ENCODE measurements at regions not wholly inside any gene's neighbourhood (a gene's known extent, or its start where the extent isn't known, plus 50 kb on each side); places are given as distances from the start of the nearest gene placed in this dataset.

DNA sequence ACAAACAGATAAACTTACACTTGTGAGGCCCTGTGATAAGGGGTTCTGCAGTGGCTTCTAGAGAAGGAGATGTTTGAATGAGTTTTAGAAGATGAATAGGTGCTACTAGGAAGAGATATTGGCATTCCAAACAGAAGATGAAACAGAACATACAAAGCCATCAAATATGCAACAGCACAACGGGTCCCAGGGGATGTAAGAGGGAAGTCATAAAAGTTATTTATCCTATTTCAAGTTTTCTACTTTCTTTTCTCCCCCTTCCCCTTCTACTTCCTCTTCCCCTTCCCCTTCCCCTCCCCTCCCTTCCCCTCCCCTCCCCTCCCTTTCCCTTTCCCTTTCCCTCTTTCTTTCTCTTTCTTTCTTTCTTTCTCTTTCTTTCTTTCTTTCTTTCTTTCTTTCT is 94.9 kb upstream of the CADM1 start:
- DNase-seq (ENCODE audit: low read depth), result no peak

DNA sequence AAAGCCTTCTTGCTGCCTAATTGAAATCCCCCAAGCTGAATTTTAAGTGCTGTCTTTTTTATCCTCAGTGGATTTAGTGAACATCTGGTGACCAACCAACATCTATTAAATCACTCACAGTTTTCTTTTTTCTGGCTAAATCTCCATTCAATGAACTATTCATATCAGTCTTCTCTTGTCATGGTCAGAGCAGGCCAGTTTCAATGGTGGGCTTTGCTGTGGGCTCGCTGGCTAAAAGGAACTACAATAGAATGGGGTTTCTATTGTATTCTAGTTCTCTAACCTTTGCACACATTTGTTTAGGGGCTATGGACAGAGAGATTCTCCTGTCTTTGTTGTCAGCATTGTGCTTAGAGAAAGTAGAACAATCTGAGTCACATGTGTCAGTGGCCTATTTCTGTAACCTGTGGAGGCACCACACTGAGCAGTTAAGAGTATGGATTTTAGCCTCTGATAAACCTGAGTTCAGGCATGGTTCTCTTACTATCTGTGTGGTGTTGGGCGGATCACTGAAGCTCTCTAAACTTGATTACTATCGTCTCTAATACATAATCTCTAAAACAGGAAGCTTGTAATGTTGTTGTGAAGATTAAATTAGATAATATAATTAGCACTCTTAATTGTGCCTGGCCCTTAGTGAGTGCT is 94.2 kb upstream of the CADM1 start:
- no peak for DNase-seq (ENCODE audit: low read depth)

DNA sequence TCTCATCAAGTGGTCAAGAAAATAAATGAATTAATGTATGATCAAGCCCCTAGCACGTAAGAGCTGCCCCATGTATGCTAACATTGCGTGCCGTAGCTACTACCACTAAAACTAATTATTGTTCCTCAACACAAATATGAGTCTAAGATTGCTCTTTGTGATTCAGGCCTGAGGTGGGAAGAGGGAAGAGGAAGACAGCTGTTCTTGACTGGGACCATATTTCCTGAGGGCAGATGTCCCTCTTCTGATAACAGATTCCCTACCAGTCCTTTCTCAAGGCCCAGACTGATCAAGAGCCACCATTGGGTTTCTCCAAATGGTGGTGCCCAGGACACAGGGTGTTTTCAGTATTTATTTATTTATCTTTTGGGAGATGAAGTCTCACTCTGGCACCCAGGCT is 87.2 kb upstream of the CADM1 start:
- no peak for DNase-seq (ENCODE audit: low read depth)

DNA sequence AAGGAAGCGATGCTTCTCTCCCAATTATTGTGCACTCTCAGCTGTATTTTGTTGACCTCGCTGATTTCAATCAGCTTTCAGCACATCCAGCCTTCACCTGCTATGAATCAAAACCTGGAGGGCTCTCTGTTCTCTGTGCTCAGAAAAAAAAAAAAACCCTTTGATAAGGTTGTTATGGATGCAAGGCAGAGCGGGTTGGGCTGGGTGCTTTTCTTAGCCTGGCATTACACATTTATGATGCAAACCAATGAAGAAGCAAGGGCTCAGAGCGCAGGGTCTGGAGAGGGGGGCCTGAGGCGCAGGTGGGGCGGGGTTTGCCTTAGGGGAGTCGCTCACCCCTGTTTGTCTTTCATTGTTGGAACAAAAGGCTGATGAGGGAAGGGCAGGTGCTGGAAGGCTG is 86.0 kb upstream of the CADM1 start:
- no peak for DNase-seq (ENCODE audit: low read depth)

DNA sequence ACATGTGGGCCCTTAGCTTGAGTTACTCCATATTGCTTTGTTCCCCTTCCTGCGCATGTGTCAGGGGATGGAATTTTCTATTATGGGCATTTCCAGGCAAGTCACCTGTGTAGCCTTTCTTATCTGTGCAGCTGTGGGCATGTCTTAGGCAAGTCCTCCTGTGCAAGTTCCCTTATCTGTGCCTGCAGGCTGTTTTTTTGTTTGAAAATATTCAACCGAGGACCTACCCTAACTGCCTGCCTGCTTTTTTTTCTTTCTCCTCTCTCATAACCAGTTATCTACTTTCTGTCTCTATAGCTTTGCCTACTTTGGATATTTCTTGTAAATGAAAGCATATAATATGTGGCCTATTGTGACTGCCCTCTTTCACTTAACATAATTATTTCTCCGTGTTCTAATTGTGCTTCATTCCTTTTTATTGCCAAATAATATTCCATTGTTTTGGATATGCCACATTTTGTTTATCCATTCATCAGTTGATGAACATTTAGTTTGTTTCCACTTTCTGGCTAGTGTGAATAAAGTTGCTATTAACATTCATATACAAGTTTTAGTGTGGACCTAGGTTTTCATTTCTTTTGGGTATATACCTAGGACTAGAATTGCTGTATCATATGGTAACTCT is 83.6 kb upstream of the CADM1 start:
- DNase-seq (ENCODE audit: low read depth), result no peak

DNA sequence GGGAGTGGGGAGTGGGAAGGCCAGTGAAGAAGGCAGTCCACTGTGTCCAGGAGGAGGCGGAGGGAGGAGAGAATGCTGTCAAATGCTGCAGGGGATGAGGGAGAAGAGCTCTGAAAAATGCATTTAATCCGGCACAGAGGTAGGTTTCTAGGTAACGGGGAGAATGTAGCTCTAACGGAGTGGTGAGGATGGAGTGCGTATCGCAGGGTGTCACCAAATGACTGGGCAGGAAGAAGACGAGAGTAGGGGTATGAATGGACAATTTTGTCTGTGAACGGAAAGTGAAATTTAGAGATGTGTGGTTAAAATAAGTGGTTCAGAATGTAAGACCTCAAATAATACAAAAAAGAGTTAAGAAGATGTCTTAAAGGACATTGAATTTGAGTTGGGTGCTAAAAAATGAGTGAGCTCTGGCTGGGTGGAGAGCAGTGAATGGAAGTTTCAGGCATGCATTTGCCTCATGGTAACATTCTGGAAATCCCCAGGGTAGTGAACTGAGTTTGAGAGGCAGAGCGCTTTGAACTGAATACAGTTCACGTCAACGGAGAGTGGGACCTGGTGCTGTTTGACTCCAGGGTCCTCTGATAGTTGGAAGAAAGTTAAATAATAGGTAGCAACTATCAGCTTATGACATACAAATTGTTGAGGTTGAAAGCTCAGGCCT is 81.3 kb upstream of the CADM1 start:
- no peak for DNase-seq (ENCODE audit: low read depth)

DNA sequence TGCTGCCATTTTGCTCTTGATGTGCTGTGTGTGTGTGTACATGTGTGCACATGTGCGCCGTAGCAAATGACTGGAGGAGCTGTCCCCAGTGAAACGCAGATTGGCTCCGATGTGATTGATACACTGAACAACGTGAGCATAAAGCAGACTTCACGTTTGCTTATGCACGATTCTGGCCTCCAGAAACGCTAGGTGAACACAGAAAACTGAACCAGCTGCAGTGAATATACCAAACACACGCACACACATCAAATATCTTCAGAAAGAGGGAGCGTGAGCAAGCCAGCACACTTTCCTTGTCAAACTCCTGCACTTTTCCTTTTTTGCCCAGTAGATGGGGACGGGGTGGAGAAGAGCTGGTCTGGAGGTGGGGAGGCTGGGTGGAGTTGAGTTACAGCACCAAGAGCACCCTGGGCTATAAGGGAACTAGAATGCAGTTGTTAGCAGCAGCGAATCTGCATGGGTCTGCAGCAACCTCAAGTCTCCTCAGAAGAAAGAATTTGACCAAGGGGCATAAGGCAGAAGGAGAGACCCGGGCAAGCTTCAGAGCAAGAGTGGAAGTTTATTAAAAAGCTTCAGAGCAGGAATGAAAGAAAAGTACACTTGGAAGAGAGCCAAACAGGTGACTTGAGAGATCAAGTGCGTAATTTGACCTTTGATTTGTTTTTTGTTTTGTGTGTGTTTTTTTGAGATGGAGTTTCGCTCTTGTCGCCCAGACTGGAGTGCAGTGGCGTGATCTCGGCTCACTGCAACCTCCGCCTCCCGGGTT is 77.8 kb upstream of the CADM1 start:
- no peak for DNase-seq (ENCODE audit: low read depth)

DNA sequence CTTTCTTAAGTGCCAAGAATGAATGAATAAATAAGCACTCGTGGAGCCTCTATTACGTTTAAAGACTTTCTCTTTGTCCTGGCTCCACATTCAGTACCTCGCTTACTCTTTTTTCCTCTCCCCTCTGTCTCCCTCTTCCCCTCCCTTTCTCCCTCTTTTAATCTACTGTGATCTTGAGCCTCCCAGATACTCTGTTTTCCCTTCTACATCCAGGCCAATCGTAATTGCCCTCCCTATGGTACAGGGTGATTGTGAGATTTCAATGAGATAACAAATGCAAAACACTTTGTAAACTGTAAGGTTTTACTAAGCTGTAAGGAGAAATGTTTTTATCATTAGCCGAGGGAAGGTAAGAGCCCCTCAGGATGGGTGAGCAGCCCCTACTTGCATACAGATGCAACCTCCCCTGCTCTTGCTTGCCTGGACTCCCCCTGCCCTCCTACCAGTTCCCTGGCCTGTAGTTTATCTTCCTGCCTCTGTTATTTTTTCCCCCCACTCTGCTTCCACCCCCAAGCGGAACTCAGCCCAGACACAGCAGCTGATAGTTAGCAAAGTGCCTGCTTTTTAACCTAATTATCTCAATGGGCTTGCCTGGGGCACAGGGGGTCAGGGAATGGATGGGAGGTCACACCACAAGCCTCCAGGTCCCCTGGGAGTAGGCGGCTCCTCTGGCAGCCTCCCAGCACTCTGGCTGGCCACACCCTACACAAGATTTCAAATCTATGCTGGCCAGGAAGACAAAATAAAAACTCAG is 76.9 kb upstream of the CADM1 start:
- DNase-seq (ENCODE audit: low read depth), result no peak

DNA sequence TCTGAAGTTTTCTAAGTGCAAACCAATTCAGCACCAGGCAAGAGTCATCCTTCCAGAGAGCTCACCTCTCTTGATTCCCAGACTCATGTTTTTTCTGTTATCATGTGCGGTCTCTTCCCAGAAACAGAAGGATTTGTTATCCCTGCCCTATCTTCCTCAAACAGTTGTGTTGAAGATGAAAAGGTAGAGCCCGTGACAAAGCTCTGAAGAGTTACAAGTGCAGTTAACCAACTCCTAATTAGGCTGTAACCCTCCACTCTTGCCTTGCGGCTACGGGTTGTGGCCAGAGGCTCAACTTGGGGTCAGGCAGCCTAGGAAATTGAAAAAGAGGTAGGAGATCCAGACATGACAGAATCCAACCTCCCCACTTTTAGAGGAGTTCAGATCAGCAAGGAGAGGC is 76.2 kb upstream of the CADM1 start:
- no peak for DNase-seq (ENCODE audit: low read depth)

DNA sequence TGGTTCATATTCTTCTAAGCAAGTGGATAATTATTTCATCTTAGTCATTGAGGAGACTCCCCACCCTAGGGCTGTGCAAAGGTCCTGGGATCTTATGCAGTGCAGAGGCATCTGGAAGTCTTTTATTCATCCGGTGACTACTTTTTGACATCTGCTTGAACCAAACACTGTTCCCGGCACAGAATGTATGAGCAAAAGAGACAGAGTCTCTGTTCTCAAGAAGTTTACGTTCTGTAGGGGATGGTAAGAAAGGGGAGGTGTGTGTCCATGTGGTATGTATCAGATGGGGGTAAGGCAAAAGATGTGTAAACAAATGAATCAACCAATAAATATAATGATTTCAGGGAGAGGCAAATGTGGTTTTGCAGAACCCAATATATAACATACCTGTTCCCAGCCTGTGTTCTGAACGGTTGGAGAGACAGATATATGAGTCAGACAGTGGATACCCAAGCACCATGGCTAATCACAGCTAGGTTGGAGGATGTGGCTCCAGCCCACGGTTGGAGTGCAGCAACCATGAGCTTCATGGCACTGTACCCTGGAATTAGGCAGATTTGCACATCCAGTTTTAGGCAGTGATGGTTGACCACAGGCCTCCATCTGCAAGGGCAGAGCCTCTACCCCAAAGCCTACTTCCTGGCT is 75.1 kb upstream of the CADM1 start:
- no peak for DNase-seq (ENCODE audit: low read depth)

DNA sequence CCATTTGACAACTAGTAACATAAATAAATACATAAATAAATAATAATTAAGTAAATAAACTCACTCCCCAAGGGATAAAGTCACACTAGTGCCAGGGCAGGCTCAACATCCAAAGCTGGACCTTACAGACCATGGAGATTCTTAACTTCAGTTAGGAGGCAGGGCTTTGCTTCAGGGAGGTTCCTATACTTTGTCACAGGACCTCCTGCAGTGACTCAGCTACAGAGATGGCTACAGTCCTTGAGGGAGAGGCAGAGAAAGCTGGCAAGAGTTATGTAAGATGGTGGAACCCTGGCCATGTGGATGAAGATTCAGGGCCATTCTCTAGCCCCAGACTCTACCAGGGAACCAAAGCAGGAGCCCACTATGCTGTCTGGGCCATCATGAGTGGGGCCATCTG is 74.1 kb upstream of the CADM1 start:
- DNase-seq (ENCODE audit: low read depth), result no peak

DNA sequence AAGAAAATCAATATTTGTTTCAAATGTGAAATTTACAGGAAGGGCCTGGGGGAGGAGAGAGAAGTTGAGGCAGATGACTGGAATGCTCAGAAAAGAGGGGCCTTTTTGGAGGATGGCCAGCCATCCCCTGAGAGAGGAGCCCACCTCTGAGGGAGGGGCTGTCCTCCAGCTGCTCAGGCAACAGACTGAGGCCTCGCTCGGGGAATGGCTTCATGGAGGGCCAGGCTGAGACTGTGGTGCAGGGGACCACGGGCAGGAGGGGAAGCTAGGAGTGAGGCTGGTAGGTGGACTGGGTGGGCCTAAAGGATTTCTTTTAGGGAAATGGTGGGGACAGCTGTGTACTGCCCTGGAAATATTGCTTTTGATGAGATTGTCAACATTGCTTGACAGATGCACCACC is 73.5 kb upstream of the CADM1 start:
- DNase-seq (ENCODE audit: low read depth), result no peak

DNA sequence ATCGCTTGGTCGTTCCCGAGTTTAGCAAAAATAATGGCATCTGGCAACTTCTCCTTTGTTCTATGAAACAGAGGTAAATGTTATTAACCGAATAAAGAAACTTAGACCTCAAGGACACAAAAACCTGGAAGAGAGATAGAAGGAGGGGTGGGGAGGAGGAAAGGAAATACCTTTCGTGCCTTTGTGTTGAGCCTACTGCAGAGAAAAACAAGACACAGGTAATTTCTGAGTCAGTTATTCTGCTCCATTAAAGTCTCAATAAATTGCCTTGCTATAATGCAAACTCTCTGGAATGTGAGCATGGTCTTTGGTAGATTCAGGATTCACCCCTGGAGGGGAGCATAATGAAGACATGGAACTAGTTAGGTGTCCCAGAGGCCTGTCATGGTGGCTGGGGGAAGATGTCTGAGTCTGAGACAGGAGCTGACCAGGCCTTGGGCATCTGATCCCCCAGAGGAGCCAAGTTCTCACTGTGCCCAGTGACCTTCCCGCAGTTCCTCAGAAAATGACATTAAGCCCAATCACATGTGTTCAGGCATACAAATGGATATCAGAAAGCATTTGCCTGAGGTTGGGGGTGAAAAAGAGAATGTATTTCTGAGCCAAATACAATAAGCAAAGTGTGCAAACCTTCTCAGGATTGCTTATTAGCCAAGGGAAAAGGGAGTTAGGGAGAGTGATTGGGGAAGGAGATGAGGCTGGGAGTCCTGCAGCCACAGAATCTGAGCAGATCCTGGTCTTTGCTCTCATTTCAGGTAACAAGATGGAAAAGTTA is 72.6 kb upstream of the CADM1 start:
- no peak for DNase-seq (ENCODE audit: low read depth)

DNA sequence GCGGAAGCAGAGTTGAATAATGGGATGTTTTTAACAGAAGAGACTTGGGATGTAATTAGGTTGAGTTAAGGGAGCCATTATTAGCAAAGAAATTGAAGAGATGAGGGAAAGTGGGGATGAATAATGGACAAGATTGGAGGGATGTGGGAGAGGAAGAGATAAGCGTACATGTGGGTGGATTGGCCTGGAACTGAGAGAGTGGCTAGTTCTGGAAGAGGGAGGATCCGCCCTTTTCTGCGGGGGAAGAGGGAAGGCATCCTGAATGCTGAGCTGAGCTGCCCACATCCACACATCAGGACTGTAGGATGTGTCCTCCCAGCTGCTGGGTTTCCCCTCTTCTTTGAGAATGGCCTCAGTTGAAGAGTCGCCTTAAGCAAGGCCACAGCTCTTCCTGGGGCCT is 68.3 kb upstream of the CADM1 start:
- no peak for DNase-seq (ENCODE audit: low read depth)

DNA sequence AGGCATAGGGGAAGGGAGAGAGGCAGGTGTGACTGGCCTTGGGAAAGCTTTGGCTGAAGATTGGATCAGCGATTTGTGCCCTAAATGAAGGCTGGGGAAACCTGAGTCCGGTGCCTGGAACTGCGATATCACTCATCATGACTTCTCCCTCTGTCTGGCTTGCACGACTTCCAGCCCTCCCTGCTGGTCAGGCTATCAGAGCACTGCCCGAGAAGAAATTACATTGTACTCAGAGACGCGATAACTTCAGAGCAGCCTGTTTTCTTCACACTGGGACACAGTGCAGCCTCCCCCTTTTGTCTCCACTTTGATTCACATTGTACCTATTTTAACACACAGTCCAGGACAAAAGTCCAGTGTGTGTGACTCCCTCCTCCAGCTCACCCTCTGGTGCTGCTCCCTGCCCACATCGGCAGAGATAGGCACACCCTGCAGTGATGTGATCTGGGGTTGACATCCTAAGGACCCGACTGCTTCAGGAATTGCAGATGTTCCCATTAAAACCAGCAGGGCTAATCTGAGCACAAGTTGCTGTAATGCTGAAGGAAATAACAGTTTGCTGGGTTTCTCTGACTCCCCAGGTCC is 62.1 kb upstream of the CADM1 start:
- no peak for DNase-seq (ENCODE audit: low read depth)

DNA sequence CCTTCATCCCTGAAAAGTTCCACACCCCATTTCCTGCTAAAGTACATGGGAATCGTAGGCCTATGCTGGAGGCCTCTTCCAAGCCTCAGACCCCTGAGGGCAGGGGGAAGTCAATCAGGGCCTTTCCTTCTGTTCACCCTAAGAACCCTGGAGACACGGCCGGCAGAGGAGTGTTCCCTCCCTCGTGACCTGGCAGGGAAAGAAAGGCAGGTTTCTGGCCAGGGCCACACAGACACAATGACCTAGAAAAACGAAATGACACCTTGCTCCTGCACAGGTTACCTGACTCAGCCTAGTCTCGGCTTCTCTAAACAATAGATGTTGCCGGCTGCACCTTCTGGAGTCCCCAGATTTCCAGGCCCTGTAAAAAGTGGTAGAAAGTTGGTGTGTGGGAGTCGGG is 60.6 kb upstream of the CADM1 start:
- no peak for DNase-seq (ENCODE audit: low read depth)

DNA sequence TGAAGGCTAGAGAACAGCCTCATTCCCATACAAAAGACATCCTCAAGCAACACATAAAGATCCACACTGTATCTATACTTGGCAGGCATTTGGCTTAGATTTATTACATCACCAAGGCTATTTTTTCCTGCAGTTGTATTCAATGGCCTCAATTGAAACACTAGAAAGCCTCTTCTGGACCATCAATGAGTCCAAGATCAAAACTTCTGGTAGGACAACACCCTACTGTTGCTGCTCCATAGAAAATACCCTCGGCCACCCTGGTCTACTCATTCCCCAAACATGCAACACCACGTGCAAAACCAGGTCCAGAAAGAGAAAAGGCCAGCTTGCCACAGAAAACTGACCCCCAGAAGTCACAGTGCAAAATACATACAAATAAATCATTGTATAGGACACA is 56.9 kb upstream of the CADM1 start:
- no peak for DNase-seq (ENCODE audit: low read depth)

DNA sequence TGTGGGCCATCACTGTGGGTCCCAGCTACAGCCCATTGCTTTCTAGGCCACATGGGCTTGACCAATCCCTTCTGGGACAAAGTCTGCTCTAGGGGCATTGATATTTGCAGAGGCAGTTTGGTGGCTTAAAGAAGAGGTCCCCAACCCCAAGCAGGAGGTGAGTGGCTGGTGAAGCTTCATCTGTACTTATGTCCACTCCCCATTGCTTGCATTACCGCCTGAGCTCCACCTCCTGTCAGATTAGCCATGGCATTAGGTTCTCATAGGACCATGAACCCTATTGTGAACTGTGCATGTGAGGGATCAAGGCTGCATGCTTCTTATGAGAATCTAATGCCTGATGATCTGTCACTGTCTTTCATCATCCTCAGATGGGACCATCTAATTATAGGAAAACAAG is 54.4 kb upstream of the CADM1 start:
- no peak for DNase-seq (ENCODE audit: low read depth)

DNA sequence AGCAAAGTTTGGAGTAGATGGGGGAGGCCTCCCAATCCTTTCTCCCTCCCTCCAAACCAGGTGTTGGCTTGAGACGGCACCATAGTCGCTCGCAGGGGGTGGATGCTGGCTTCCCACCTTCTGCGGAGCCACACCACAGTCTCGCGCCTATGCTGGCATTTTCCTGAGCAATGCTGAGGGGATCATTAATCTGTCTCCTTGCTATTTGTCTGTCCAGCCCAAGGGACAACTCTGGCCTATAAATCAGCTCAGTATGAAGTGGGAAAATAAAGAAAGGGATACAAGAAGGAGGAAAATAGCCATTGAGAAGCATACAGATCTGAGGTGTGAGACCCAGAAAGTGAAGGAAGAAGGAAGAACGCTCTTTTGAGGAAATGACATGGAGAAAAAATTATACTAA is 53.5 kb upstream of the CADM1 start:
- DNase-seq (ENCODE audit: low read depth), result no peak

DNA sequence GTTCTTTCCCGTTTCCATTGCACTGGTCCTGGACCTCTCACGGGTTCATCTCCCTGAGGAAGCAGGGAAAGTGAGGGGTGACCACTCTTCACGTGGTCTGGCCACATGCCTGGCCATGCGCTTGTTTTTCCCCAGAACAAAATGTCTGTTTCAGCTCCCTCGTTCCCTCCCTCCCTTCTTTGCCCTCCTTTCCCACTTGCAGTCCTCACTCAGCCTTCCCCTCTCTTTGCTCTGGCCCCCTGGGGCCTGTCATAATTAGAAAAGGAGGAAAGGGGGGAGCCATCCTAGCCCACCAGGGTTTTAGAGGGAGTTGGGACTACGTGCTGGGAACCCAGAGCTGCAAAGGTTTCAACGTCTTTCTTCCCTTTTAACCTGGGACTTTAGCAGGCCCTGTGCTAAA is 52.8 kb upstream of the CADM1 start:
- DNase-seq (ENCODE audit: low read depth), result no peak

Measured in stromal cell of bone marrow (primary cell).